PFSK-1 (cell line): ENCODE measurements at regions not wholly inside any gene's neighbourhood (a gene's known extent, or its start where the extent isn't known, plus 50 kb on each side); places are given as distances from the start of the nearest gene placed in this dataset.

Experiments
- FOXP2 ChIP-seq: optimal IDR thresholded peaks from 2 replicates; pipeline ENCODE3; 2011; ENCODE audit warnings: borderline replicate concordance, control low read depth, inconsistent platforms; ENCODE audit not compliant: insufficient read depth; ENCODE audit errors: extremely low read length, extremely low read depth
- POLR2AphosphoS5 ChIP-seq: IDR thresholded peaks from 2 replicates; pipeline ENCODE4 v1.6.1; 2012; ENCODE audit warnings: low read depth, mild to moderate bottlenecking, control low read depth, low read length, moderate library complexity
- TAF1 ChIP-seq: IDR thresholded peaks from 2 replicates; pipeline ENCODE4 v1.6.1; 2012; ENCODE audit warnings: low read length, control low read depth, borderline replicate concordance; ENCODE audit not compliant: insufficient read depth

DNA sequence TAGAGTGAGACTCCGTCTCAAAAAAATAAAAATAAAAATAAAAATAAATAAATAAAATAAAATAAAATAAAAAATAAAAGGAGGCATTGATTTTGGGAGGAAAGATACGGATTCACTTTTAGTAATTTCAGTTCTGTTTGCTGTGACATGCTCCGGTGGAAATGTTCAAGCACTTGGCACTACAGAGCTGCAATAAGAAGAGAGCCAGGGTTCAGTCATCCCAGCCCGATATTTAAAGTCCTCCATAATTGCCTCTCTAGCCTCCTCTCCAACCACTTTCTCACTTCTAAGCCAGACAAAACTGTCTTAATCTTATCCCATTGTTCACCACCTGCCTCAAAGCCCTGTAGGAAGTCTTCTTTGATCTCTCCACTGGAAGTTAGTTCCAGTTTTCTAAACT, 55.0 kb upstream of the MACF1 start:
- no peak for TF ChIP-seq POLR2AphosphoS5
- no peak for TF ChIP-seq FOXP2
- TF ChIP-seq TAF1, result no peak
